ENCODE measurements at regions not wholly inside any gene's neighbourhood (a gene's known extent, or its start where the extent isn't known, plus 50 kb on each side); places are given as distances from the start of the nearest gene placed in this dataset.

DNA sequence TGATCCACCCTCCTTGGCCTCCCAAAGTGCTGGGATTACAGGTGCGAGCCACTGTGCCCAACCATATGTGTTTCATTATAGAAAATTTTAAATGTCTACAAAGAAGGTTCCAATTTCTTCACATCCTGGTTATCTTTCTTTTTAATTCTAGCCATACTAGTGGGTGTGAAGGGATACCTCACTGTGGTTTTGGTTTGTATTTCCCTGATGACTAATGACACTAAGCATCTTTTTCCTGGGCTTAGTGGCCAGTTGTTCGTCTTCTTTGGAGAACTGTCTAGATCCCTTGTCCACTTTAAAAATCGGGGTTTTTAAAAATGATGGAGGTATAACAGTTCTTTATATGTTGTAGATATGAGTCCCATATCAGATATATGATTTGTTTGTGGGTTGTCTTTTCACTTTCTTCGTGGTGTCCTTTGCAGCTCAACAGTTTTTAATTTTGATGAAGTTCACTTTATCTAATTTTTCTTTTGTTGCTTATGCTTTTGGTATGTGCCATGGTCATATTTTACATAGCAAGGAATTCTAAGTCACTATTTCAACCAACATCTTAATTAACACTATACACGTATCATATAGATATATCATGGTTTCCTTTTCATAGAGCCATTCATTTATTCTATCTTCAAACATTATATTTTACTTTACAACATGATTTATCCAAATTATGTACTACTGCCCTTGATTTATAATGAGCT lies 135.0 kb upstream of the RIOK3 start:
- TF ChIP-seq, protein P1, sequence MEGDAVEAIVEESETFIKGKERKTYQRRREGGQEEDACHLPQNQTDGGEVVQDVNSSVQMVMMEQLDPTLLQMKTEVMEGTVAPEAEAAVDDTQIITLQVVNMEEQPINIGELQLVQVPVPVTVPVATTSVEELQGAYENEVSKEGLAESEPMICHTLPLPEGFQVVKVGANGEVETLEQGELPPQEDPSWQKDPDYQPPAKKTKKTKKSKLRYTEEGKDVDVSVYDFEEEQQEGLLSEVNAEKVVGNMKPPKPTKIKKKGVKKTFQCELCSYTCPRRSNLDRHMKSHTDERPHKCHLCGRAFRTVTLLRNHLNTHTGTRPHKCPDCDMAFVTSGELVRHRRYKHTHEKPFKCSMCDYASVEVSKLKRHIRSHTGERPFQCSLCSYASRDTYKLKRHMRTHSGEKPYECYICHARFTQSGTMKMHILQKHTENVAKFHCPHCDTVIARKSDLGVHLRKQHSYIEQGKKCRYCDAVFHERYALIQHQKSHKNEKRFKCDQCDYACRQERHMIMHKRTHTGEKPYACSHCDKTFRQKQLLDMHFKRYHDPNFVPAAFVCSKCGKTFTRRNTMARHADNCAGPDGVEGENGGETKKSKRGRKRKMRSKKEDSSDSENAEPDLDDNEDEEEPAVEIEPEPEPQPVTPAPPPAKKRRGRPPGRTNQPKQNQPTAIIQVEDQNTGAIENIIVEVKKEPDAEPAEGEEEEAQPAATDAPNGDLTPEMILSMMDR (IDR thresholded peaks at IDR 0.05): no peak
- TF ChIP-seq POLR2A (IDR thresholded peaks at IDR 0.05; ENCODE audit: low read depth) (no peak), EP300 (IDR thresholded peaks at IDR 0.05) (no peak)
